ENCODE measurements at regions not wholly inside any gene's neighbourhood (a gene's known extent, or its start where the extent isn't known, plus 50 kb on each side); places are given as distances from the start of the nearest gene placed in this dataset.

DNA sequence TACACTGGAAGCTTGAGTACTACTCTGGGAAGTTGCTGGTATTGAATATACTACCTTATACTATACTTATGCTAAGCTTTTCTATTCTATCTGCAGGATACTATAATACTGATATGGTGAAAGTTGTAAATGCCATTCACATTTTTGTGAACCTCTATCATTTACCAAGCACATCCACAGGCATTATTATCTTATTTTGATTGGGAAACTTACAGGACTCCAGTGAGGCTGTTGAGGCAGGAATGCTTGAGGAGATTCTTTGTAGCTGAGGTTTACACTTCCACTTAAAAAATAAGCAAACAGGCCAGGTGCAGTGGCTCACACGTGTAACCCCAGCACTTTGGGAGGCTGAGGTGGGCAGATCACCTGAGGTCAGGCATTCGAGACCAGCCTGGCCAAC is 442.9 kb downstream of the QKI start:
- no peaks in the 10 kb centered on the region for H3K27me3 ChIP-seq (ENCODE audit: insufficient read depth, low read length, poor library complexity, severe bottlenecking)
- H3K36me3 ChIP-seq (ENCODE audit: insufficient read depth, low read length) = no peaks in the 10 kb centered on the region
- no peak overlapping the region for H3K4me3 ChIP-seq (ENCODE audit: low read length, poor library complexity, severe bottlenecking)
- no peak overlapping the region for H2AFZ ChIP-seq (ENCODE audit: low read length)
- no peaks in the 10 kb centered on the region for H3K79me2 ChIP-seq (ENCODE audit: insufficient read depth, low read length)
- H3K9ac ChIP-seq (ENCODE audit: low read depth, low read length, poor library complexity, severe bottlenecking) = no peak overlapping the region
- H3K9me2 ChIP-seq (replicated peaks; ENCODE audit: low read depth, low read length) = no peaks in the 10 kb centered on the region
- TF ChIP-seq, protein P1, sequence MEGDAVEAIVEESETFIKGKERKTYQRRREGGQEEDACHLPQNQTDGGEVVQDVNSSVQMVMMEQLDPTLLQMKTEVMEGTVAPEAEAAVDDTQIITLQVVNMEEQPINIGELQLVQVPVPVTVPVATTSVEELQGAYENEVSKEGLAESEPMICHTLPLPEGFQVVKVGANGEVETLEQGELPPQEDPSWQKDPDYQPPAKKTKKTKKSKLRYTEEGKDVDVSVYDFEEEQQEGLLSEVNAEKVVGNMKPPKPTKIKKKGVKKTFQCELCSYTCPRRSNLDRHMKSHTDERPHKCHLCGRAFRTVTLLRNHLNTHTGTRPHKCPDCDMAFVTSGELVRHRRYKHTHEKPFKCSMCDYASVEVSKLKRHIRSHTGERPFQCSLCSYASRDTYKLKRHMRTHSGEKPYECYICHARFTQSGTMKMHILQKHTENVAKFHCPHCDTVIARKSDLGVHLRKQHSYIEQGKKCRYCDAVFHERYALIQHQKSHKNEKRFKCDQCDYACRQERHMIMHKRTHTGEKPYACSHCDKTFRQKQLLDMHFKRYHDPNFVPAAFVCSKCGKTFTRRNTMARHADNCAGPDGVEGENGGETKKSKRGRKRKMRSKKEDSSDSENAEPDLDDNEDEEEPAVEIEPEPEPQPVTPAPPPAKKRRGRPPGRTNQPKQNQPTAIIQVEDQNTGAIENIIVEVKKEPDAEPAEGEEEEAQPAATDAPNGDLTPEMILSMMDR (conservative IDR thresholded peaks at IDR 0.05; ENCODE audit: low read length) = no peak
- TF ChIP-seq EZH2phosphoT487 (IDR thresholded peaks at IDR 0.05; ENCODE audit: borderline replicate concordance) = no peak
- H4K20me1 ChIP-seq (ENCODE audit: insufficient read depth, low read length, poor library complexity, severe bottlenecking) = no peaks in the 10 kb centered on the region
- no peaks in the 10 kb centered on the region for H3F3A ChIP-seq (ENCODE audit: low read depth)
- H3K4me2 ChIP-seq (ENCODE audit: low read depth, low read length, poor library complexity, severe bottlenecking) = no peak overlapping the region
- H3K4me1 ChIP-seq (ENCODE audit: insufficient read depth, low read length, poor library complexity, severe bottlenecking) = no peaks in the 10 kb centered on the region
- H3K9me3 ChIP-seq (ENCODE audit: insufficient read depth, low read depth, low read length) = no peaks in the 10 kb centered on the region; the same call in 1 of the 2 replicates

GRCh38 chr6:163850874-163851273 is 436.4 kb downstream of the QKI start:
- Histone ChIP-seq H3K9me2 (replicated peaks; ENCODE audit: low read depth, low read length) (no peaks in the 10 kb centered on the region), H3F3A (ENCODE audit: low read depth) (no peaks in the 10 kb centered on the region), H3K4me1 (ENCODE audit: insufficient read depth, low read length, poor library complexity, severe bottlenecking) (no peaks in the 10 kb centered on the region), H3K9me3 (ENCODE audit: insufficient read depth, low read depth, low read length) (no peaks in the 10 kb centered on the region; the same call in 1 of the 2 replicates), H3K4me3 (ENCODE audit: low read length, poor library complexity, severe bottlenecking) (no peak overlapping the region), H3K4me2 (ENCODE audit: low read depth, low read length, poor library complexity, severe bottlenecking) (no peak overlapping the region), H3K79me2 (ENCODE audit: insufficient read depth, low read length) (no peaks in the 10 kb centered on the region), H3K27me3 (ENCODE audit: insufficient read depth, low read length, poor library complexity, severe bottlenecking) (no peaks in the 10 kb centered on the region), H3K36me3 (ENCODE audit: insufficient read depth, low read length) (no peaks in the 10 kb centered on the region), H4K20me1 (ENCODE audit: insufficient read depth, low read length, poor library complexity, severe bottlenecking) (no peaks in the 10 kb centered on the region), H3K9ac (ENCODE audit: low read depth, low read length, poor library complexity, severe bottlenecking) (no peak overlapping the region), H2AFZ (ENCODE audit: low read length) (no peak overlapping the region)
- TF ChIP-seq, protein P1 (conservative IDR thresholded peaks at IDR 0.05; ENCODE audit: low read length) = no peak
- no peak for TF ChIP-seq EZH2phosphoT487 (IDR thresholded peaks at IDR 0.05; ENCODE audit: borderline replicate concordance)

GRCh38 chr6:163844761-163845160 is 430.2 kb downstream of the QKI start:
- TF ChIP-seq, protein P1 (conservative IDR thresholded peaks at IDR 0.05; ENCODE audit: low read length) = no peak
- no peak for TF ChIP-seq EZH2phosphoT487 (IDR thresholded peaks at IDR 0.05; ENCODE audit: borderline replicate concordance)
- H3K4me1 ChIP-seq (ENCODE audit: insufficient read depth, low read length, poor library complexity, severe bottlenecking) = no peaks in the 10 kb centered on the region
- no peaks in the 10 kb centered on the region for H4K20me1 ChIP-seq (ENCODE audit: insufficient read depth, low read length, poor library complexity, severe bottlenecking)
- H3K4me2 ChIP-seq (ENCODE audit: low read depth, low read length, poor library complexity, severe bottlenecking) = no peak overlapping the region
- H3K9me3 ChIP-seq (ENCODE audit: insufficient read depth, low read depth, low read length) = no peaks in the 10 kb centered on the region
- H3K4me3 ChIP-seq (ENCODE audit: low read length, poor library complexity, severe bottlenecking) = no peak overlapping the region
- no peaks in the 10 kb centered on the region for H3F3A ChIP-seq (ENCODE audit: low read depth)
- H3K9ac ChIP-seq (ENCODE audit: low read depth, low read length, poor library complexity, severe bottlenecking) = no peak overlapping the region
- H3K79me2 ChIP-seq (ENCODE audit: insufficient read depth, low read length) = no peaks in the 10 kb centered on the region
- H2AFZ ChIP-seq (ENCODE audit: low read length) = no peak overlapping the region
- H3K27me3 ChIP-seq (ENCODE audit: insufficient read depth, low read length, poor library complexity, severe bottlenecking) = no peaks in the 10 kb centered on the region
- H3K9me2 ChIP-seq (replicated peaks; ENCODE audit: low read depth, low read length) = no peaks in the 10 kb centered on the region
- H3K36me3 ChIP-seq (ENCODE audit: insufficient read depth, low read length) = no peaks in the 10 kb centered on the region
